GM19238 (cell line): ENCODE measurements at regions not wholly inside any gene's neighbourhood (a gene's known extent, or its start where the extent isn't known, plus 50 kb on each side); places are given as distances from the start of the nearest gene placed in this dataset.

ENCODE experiments used
- DNase-seq: peaks from one replicate; pipeline ENCODE4 v3.0.0; 2011; ENCODE audit warnings: low spot score; ENCODE audit not compliant: insufficient read length

DNA sequence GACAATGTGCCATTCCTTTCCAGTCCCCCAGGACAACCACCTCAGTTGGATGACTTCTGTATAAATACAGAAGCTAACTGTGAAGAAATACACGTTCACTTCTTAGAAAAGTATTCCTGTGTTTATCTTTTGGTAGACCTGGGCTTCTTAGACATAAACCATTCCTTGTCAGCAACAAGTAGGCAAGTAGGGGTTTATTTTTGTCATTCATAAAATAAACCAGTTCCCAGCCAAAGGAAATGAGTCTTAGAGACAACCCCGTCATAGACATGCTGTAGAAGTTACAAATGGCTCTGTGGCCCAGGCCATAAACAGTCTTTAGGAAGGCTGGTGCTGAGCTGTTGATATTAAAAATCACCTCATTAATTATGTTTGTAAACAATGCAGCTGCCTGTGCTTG is 243.2 kb downstream of the SPTSSA start:
- no peak for DNase-seq

DNA sequence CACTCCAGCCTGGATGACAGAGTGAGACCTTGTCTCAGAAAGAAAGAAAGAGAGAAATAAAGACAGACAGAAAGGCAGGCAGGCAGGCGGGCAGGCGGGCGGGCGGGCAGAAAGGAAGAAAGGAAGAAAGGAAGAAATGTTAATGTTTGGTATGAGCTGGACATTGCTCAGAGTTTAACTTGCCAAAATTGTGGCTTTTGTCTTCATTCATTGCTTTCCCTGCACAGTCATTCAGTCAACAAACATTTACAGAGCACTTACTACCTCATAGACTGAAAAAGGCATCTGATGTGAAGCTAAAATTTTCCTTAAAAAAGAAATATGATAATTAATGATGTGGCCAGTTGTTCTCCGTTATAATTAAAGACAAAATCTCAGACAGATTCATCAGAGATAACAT is 247.1 kb downstream of the SPTSSA start:
- DNase-seq = no peak

DNA sequence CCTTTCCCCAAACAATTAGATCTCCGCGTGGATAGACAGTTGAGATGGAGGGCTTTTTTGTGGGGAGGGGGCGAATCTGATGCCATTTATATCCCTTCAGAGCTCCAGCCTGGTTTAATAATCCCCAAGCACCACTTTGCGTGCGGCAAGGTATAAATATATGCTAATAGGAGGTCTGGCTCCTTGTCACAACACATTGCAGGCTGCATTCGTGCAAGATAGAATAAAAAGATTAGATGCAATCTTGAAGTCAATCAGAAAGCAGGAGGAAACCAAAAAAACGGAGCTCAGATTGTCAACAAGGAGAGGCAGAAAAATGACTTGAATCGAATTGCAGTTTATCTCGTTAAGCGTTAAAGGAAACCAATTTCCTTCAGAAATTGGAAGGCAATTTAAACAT is 248.7 kb downstream of the SPTSSA start:
- no peak for DNase-seq

DNA sequence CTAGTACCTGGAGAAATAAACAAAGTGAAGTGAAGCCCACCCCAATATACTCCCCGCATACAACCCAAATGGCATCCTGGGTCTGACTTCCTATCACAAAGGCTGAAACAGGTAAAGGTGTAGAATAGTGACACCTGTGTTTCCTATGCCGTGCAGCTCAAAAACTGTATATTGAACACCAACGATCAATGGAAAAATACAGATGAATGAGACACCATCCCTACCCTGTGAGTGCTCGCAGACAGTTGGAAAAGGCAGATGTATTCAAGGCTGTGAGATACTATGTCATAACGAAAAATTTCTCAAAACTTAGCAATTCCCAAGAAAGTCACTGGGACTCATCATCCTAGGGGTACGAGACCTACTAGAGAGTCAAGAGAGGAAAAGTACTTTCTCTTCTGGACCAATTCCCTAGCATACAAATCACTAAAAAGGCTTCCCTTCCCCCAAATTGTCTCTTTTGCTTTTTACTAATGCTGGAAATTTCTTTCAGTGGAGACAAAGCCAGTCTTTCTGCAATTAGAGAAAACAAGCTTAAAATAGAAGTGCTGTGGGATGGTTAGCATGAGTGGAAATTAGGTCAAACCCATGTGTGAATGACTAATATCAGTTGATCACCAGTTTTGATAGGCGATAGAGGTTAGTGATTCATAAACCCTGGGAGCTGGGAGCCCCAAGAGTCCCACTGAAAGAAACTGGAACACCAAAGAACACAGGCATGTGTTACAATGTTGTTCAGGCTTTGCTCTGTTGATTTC is 249.7 kb downstream of the SPTSSA start:
- no peak for DNase-seq

DNA sequence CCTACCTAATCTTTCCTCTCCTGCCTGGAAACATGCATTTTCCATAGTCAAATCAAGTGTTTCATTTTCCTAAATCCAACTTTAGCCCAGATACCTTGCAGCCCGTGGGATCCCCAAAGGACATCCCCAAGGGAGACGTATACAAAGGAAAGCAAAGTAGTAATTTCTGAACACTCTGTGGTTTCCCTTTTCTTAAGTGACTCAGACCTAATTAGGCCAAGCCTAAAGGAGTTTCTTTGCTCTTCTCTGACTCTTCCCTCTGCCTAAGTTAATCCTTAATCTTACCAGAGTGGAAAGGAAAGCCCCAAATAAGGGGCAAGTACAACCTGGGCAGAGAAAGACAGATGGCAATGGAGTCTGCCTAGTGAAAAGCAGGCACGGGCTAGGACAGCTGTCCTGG is 250.3 kb downstream of the SPTSSA start:
- peak; percentile 12 for DNase-seq

DNA sequence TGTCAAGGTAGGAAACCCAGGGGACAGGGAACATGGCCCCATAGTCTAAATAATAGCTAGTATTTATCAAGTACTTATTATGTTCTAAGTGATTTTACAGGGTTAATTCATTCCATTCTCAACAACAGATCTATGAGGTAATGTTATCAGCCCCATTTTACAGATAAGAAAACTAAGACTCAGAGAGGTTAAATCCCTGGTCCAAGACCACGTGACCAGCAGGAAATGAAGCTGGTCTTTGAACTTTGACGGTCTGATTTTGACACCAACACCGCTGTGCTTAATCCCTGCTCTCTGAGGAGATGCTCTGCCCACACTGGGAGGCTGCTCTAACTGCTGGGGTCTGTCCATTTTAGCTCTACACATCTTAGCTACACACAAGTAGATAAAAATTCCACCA is 253.5 kb downstream of the SPTSSA start:
- DNase-seq = no peak

DNA sequence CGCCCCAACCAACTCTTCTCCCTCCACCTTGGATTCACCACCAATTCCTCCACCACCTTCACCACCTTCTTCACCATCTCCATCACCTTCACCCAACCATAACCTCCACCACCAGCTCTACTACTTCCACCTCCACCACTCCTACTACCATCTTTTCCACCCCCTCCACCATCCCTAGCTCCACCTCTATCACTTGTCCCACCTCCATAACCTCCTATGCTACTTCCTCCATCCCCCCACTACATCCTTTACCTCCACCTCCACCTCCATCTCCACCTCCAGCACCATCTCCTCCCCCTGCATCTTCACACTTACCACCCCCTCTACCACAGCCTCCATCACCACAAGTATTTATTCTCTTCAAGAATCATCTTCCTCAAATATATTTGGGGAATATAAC is 254.9 kb upstream of the EGLN3 start:
- DNase-seq = no peak

DNA sequence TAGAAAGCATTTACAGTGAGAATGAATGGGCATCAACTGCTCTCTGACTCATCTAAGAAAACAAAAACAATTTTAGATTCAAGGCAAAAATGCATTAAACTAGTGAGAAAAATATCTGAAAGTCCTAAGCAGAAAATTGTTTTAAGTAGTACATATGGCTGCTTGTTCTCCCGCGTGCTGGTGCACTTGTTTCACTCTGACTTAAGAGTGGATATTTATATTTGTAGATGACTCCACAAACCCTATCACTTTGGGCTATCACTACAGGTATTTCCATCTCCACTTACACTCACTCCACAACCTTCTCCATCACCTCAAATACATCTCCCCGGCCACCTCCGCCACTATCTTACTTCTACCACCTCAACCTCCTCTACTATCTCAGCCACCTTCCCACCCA is 253.9 kb upstream of the EGLN3 start:
- DNase-seq = no peak

DNA sequence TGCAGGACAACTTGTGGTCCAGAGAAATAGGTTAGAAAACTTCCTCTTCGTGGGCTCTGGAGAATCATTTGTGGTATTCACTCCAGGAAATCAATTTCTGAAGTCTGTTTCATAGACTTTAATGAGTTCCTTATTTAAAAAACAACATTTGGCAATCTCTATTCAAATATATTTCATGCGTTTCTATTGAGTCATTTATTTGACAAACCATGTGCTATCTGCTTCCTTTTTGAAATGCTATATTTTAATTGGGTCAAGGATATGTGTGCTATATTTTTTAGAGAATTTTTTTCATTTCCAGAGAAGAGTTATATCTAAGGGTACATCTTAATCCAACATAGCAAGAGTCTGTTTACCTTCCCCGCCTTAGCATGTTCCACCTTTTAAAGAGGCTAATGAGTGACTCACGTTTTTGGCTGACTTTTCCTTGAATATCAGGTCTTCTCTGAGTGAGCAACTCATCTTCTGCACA is 252.4 kb upstream of the EGLN3 start:
- DNase-seq = no peak

DNA sequence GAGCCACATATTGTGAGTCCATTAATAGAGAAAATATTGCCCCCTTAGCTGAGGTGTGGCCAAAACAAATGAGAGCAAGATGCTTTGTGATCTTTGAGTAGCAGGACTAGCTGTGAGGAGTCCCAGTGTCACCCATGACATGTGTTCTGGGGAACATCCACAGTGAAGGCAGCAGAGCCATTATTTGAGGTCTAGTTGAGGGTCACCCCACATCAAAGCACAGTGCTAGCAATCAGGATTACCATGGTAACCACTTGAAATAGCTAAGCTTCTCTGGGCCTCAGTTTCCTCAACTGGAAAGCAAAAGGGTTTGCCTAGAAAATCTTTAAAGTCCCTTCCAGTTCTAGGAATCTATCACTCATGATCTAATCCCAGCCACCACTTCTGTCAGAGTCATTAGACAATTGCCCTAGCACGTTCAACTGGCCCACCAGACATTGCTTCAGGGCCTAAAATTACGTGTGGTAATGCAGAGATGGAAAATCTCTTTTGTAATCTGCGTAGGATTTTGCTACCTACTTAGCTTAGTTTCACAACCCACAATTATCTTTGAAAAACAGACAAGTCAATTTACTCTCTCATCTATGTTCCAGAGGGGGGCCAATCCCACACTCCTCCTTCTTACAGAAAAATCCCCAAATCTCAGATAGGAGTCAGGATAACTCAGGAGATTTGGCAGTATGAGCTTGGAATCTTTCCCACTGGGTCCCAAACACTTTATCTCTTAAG is 251.2 kb upstream of the EGLN3 start:
- no peak for DNase-seq

DNA sequence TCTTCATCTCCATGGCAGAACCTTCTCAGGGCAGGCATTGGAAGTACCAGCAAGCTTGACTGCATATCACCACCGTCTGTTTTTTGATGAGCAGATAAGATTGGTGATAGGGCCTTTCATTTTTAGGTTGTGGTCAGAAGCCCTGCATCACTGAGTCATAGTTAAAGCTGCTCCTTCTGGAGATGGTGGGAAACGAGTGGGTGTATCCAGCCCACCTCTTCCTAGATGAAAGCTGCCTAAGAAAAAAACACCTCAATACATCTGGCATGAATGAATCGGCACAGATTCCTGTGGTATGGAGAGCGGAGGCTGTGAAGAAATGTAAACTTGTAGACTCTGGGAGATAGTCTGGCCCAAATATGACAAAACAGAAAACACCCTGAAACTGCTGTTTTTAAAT is 248.7 kb upstream of the EGLN3 start:
- no peak for DNase-seq

DNA sequence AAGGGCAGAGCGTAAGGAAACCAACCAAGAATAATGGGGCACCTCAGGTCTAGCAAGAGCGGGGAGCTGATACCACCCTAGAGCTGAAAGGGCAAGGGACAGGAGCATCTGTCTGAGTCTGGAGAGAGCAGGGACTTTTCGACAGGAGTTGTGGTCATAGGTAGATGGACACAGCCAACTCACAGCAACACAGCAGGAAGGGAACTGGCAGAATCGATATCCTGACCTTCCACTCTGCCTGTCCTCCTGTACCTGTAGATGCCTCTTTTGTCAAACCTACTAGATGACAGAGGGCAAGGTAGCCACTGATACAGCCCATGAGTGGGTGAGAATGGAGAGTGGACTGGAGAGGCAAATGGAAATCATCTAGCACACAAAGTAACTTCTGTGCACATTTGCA is 247.2 kb upstream of the EGLN3 start:
- no peak for DNase-seq

DNA sequence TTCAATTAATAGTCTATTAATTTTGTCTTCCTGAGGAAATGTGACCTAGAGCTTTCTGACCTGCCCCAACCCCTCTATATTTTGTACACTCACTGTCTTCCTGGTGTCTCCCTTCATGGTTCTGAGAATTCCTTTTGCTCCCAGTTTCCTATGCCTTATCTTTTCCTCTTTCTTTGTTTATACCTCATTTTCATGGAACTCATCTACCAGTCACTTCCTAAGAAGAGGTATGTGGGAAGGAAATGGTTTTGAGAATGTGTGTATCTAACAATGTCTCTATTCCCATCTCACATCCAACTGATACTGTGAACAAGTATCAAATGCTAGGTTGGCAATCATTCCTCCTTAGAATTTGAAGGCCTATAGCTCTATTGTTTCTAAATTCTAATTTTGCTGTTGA is 245.1 kb upstream of the EGLN3 start:
- no peak for DNase-seq

DNA sequence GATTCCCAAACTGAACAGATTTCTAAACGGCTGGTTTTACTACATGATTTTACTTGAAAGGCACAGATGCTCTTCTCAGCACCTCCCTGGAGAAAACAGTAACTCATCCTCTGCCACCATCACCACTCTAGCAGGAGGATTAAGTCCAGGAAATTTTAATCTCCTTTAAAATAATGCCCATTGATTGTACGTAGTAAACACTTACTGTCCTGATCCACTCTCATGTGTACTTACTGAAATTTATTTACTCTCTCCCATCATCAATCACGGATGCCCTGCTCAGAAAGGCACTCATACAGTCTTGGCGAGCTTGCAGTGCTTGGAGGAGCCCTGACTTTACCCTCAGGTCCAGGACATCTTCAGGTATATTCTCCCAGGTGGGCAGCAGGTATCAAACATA is 239.8 kb upstream of the EGLN3 start:
- DNase-seq = no peak

DNA sequence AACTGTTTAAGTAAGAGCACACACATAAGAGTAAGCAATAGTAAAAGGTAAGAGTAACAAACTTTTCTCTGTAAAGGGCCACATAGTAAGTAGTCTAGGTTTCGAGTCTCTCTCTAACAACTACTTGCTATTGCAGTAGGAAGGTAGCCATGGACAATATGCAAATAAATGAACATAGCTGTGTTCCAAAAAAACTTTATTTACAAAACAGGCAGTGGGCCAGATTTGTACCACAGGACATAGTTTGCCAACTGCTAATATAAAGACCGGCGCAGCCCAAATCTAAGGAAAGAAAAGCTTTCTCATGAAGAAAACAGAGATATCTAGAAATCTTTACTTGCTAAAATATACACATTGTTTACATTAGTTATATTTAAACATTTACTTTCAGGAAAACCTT is 239.0 kb upstream of the EGLN3 start:
- DNase-seq = no peak

DNA sequence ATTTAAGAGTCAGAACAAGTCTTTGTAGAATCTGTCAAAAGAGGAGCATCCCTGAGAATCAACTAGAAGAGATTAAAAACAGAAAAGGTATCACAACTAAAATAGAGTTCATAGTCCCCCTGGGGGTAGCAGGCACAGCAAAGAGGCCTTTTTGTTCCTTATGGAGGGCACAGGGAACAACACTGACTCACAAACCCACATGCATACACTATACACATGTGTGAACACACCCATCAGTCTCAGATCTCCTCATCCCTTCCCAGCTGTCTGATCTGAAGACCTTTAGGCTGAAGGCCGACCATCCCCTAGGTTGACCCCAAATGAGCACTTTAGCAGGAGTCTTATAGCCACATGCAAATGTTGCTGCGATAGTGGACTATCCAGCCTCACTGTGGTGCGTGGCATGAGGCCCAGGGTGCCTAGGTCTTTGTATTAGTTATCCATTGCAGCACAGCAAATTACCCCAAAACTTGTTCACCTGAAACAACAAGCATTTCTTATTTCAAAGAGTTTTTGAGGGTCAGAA is 236.7 kb upstream of the EGLN3 start:
- no peak for DNase-seq

DNA sequence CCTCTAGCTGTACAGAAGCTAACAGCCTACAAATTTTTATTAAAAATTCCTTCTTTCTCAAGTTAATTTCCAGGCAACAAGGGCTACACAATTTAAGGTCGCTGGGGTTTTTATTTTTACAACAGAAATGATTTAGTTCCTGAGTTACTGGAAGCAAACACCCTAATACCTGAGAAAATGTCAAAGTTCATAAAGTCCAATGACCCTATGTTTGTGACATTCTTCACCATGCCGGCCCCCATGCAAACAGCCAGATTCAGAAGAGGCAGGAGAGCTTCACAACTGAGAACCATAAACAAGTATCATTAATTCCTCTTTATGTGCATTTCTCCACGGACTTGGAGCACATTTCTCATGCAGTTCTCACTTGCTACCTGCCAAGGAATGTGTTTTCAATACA is 236.2 kb upstream of the EGLN3 start:
- no peak for DNase-seq

DNA sequence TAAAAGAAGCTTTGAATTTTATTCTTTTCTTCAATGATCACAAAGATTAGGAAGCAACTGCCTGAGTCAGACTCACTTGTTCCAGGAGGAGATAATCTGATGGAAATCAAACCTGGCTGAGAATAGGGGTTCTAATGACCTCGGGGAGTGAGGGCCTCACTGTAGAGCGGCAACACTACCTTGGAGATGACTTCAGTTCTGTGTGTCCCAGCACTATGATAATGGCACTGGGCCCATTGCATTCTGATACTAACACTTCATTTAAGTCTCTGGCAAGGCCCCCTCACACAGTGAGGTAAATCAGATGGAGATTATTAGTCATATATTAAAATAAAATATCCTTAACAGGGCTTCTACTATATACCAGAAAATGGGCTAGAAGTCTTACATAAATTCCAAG is 233.3 kb upstream of the EGLN3 start:
- no peak for DNase-seq

DNA sequence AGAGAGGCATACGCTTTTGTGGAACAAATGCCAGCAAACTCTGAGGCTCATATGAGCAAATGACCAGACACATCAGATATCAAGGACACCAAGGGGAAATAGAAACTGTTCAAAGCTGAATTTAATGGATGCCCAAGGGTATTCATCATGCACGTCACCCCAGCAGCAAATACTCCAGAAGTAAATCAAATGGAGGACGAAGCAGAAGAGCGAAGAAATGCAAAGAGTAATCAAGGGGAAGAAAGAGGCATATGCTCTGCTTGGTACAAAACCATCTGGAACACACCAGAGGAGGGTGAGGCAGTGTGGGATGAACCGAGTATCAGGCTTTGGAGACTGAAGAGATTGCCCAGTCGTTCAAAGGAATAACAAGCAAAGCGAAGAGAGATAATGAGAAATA is 232.6 kb upstream of the EGLN3 start:
- no peak for DNase-seq

DNA sequence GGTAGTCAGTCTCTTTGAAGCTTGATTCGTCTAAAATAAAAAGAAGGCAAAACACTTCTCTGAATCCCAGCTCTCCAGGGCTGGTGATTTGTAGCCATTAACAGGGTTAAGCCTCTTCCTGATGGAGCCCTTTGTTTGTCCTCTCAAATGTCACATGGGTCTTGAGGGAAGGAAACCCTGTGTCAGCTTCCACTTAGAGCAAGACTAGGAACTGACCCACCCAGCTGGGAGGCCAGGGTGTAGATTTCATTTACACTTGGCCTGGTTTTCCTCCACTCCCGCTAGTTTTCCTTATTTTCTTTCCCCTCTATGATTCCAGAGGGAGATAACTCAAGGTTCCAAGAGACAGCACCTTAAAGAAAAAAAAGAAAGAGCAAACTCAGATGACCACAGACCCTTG is 230.5 kb upstream of the EGLN3 start:
- DNase-seq = no peak

DNA sequence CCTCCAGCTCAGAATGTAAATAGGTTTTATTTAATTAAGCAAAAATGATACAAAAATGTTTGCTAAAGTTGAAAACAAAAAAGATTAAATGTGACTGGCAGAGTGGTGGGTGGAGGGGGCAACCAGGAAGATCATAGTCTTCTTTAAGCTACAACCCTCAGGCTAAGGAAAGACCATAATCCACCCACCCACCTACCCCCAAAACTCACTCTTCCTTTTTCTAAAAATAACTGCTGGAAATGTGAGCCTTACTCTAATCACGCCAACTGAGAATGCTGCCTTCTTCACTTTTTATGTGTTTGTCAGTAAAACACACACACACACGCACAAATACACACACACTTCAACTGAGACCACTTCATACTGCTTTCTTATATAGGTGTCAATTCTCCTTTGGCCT is 230.0 kb upstream of the EGLN3 start:
- DNase-seq = no peak

DNA sequence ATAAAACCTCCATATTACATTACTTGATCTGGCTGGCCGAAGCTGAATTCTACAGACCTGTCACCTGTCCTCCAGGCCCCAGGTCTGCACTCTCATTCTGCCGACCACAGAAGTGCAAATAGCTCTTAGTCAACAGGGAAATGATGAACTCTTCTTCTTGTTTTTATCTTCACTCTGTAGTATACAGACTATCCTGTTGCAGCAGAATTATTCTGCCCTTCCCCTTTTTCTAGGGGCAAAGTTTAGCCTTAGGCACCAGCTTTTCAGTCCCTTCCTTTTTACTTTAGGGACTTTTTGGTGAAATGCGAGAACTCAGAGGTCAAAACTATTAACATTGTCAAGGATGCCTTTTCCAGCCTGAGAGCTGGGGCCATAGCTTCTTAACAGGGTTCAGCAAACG is 229.6 kb upstream of the EGLN3 start:
- DNase-seq = no peak

DNA sequence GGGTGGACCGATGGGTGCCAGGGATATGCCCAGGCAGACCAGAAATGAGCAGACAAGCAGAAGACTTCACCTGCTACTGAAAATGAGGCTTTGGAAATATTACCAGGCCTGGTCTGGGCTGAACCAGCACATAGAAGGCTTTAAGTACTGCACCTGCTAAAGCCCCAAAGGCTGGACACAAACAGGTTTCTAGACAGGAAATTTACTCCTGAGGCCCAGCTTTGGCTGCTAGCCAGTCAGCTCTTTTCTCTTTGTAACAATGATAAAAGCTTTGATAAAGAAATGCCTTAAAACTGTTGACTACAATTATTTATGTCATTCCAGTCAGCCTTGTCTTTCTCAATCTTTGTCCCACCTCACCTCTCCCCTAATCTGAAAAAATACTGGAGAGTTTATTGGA is 228.9 kb upstream of the EGLN3 start:
- DNase-seq = no peak
